ENCODE measurements at regions not wholly inside any gene's neighbourhood (a gene's known extent, or its start where the extent isn't known, plus 50 kb on each side); places are given as distances from the start of the nearest gene placed in this dataset.

DNA sequence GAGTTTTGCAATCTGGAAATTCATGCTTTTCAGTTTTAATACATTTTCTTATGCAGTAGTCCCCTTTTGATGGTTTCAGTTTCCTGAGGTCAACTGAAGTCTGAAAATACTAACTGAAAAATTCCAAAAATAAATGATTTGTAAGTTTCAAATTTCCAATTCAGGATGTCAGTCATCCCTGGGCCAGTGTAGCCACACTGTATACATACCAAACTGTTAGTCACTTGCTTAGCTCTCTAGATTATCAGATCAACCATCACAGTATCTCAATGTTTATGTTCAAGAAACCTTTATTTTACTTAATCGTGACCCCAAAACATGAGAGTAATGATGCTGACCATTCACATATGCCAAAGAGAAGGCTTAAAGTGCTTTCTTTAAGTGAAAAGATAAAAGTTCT is 715.5 kb downstream of the GBE1 start:
- DNase-seq (ENCODE audit: low spot score), result no peak

DNA sequence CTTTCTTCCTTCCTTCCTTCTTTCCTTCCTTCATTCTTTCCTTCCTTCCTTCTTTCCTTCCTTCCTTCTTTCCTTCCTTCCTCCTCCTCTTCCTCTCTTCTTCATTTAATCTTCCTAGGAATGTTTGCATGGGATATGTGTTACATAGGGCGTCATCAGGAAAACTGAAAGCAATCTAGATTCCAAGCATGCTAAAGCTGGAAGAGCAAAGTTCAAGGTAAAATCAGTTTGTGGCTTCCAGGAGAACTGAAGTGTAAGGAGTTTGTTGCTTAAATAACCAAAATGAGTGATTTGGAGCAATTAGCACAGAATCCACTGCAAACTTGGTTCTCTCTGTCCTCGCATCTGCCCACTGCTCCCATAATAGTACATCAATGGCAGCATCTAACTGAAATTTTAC is 716.2 kb downstream of the GBE1 start:
- DNase-seq (ENCODE audit: low spot score), result no peak

DNA sequence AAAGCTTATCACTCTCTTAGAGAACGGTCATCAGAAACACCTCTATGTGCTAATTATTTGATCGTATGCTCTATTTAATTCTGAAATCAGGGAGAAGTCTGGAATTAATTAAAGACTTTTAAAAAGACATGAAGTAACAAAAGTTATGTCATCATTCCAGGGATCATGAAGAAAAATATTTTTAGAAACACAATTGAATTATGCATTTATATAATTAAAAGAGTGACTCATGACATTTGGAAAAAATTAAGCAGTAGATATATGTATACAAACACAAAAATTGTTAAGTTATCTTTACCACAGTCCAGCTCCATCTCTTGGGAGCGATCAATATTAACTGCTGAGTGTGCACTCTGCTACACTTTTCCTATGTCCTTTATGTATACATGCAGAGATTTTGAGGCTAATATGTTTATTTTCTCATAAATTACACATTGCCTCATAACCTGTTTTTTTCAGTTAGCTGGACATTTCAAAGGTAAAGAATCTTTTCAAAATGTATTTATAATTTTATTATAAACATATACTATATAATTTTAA is 717.7 kb downstream of the GBE1 start:
- DNase-seq (ENCODE audit: low spot score), result no peak

DNA sequence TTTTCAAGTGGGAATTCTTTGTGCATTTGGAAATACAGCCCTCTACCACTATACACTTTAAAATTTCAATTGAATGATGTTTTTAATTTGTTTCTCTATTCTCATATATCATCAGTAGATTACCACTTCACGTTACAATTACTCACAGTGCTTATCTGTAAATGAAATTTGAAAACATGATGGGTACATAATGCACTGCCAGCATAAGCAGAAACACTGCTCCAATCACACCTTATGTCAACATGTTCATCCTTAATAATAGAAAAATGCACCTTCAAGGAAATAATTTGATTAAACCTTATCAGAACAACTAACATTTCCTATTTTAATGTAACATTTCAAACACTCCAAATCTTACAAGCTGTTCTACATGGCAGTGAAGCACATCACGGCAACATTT is 718.4 kb downstream of the GBE1 start:
- no peak for DNase-seq (ENCODE audit: low spot score)

DNA sequence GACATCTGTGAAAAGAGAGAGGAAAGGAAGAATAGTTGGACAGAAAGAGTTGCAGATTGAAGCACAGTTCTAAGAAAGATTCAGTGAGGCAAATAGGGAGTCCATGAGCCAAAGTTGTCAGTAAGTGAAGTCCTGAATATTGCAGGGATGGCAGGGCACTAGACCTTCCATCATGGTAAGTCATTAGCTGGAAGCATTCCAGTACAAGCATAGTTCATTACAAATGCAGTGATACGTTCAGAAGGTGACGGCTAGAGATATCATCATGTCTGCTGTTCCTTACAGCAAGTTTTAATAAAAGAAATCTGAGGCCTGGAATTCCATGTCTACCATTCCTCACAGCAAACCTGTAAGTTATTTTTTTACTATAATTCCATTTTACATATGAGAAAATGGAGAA is 720.1 kb downstream of the GBE1 start:
- DNase-seq (ENCODE audit: low spot score), result no peak

DNA sequence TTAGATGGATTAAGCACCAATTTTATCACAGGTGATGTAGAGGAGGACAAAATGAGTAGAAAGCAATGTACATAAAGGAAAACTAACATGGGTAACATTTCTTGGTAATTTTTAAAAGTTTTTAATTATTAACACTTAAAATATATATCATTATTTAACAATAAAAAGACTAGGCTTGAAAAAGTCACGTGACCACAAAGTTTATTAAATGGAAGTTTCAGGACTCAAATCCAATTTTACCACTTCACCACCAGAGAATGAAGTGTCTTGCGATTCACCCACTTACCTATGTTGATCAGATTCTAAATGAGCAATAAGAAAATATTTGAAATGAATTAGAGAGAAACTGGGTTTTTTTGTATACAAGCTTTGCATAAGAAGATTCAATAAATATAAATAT is 721.3 kb downstream of the GBE1 start:
- DNase-seq (ENCODE audit: low spot score), result no peak

DNA sequence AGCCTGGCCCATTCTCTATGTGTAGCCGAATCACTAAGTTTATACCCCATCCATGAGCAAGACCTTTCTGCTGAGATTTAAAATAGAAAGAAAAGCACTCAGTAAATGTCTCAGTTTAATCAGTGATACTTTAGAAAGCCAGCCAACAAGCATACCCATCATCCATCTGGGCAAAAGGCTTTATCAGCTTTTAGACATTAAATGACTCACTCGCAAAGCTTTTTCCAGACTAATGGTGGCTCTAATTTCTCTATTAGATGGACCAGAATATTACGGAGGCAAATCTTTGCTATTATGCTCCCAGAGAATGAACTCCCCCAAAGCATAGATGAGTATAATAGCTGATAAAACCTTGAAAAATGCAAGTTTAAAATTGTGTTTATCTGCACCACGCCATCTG is 727.8 kb downstream of the GBE1 start:
- no peak for DNase-seq (ENCODE audit: low spot score)

DNA sequence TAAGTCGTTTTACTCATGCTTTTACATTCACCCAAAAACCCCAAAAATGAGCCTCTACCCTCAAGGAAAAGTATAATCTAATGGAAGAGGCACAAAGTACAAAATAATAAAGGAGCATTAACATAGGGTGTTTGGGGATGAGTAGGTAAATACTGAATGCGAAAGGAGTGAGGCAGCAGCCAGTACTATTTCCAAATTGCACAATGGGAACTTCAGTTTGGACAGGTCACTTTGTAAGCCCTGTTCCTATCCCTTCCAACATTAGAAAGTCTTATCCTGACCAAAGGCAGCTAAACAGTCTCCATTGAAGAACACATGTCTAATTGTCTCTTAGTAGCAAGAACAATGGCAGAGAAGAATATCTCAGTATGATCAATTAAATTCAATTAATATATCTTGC is 728.3 kb downstream of the GBE1 start:
- DNase-seq (ENCODE audit: low spot score), result no peak

DNA sequence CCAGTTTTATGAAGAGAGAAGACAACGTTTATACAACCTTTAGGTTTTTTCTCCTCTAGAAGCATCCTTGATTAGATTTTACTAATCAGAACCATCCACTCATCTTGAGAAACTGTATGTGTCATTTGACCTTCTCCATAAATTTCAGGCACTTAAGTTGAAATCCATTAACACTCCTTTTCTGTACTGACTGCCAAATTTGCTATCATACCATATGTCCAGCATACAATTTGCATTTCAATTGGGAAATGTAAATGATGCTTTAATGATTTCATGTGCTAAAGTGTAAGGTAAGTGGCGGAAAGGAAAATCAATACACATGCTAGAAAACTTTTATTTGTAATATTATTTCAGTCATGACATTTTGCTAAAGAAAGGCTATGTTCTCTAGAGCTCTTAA is 731.6 kb downstream of the GBE1 start:
- DNase-seq (ENCODE audit: low spot score), result no peak

DNA sequence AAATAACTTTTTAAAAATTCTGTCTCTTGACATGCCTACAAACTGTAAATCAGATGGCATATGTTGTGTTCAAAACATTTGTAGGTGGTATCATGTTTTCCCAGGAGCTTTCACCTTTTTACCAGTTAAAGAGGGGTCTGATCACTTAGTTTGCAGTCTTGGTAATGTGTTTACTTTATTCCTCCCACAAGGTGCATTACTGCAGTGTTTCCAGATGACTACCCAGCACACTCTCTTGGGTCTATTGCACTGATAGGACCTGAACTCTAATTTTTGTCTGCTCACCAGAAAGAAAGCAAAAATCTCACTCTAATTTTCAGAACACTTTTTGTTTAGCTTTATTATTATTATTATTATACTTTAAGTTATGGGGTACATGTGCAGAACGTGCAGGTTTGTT is 734.1 kb downstream of the GBE1 start:
- no peak for DNase-seq (ENCODE audit: low spot score)

DNA sequence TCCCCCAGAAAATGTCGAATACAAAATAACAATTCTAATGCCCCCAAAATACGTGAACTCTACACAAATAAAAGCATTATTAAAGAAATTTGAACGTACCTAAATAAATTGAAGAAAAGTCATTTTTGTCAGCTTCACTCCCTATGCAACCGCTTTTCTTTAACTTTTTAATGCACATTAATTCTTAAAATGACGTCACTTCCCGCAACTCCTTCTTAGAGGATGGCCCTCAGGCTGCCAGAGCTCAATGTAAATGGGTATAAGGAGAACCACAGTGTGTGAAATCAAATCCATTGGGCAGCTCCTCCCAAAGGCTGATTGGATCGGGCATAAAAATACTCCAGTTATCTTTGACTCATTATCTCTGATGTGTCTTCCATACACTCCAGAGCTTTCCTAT is 736.9 kb downstream of the GBE1 start:
- DNase-seq (ENCODE audit: low spot score), result no peak

DNA sequence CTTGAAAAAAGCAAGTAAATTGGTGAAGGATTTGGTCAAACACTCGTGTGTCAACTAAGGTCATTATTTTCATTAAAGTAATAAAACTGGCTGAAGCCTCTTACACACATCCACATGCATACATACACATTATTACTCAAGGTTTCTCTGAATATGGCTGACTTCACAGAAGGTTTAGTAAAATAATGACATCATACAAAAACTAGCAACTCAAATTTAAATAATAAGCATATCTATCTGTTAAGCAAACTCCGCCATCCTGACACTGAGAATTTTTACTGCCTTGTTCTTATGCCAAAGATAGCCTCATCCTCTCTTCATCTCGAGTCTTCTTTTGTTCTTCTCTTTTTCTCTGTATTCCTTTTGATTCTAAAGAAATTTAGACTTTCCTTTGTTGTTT is 739.1 kb downstream of the GBE1 start:
- no peak for DNase-seq (ENCODE audit: low spot score)

DNA sequence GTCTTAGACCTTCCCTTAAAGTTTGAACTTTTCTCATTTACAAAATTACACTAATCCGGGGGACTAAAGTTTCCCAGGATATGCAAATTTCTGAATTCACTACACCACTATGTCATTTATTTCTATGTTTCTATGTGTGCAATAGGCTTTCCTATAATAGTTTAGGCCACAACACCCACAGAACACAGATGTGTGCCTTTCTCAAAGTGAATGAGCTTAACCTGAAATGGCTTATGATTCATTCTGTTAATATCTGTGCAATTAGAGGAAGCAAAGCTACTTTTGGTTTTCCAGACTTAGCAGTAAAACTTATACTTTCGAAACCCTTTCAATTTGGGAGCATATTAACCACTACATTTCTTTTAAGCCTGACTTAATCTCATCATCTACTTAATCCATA is 748.1 kb downstream of the GBE1 start:
- DNase-seq (ENCODE audit: low spot score), result no peak

DNA sequence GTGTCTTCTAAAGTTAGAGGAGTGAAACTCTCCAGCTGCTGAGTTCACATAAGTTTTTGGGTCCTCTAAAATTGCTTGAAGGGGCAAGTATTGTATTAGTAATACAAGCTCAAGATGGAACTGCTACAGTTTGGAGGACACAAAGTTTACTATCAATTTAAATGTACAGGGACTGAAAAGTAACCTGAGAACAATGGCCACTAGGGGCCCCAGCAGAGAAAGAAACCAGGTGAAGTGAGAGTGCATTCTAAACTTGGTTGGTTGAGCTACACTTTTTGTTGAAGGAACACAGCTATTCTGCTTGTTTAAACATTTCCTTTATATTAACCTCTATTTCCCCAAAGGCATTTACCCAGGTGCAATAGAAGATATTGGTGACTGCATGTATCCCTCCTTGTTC is 755.5 kb downstream of the GBE1 start:
- no peak for DNase-seq (ENCODE audit: low spot score)

DNA sequence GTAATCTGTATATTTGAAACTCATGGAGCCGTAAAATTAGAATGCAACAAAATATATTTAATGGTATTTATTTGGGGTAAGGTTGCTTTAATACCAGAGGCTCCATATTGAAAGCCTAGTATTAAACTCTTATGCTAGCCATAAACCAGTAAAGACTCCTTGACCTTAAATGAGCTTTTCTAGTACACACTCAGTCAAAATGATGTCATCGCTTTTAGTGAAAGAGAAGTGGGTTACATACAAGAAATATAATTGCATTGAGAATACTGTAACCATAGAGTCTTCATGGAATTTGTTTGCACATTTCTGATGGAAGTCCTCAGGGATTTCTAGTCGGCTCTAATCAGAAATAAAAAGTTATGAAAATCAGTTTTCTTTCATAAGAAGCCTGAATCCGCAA is 757.6 kb downstream of the GBE1 start:
- DNase-seq (ENCODE audit: low spot score), result no peak

DNA sequence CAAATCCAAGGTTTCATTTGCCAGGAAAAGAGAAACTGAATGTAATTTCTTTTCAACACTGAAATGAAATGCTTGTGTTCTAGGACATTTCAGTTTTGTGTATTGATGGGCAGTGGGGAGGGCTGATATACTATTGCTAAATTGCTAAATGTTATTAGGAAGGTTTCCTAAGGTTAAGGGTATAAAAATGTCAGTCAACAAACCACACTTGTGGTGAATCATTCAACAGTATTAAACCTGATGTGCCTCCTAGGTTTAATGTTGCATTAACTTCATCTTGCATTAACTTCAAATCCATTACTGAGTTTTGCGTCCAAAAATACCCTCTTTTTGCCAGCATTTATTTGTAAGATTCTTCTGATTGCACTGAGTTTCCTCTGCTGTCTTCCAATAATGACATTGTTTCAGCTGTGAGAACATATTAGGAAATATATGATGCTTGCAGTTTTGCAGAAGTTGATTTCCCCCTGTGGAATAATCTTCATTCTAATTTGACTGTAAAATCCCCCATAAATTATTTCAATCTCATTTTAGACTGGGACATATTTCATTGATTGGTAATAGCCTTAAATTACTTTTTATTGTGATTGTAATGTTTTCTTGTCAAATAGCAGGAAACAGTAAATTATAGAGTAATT is 758.3 kb downstream of the GBE1 start:
- no peak for DNase-seq (ENCODE audit: low spot score)

DNA sequence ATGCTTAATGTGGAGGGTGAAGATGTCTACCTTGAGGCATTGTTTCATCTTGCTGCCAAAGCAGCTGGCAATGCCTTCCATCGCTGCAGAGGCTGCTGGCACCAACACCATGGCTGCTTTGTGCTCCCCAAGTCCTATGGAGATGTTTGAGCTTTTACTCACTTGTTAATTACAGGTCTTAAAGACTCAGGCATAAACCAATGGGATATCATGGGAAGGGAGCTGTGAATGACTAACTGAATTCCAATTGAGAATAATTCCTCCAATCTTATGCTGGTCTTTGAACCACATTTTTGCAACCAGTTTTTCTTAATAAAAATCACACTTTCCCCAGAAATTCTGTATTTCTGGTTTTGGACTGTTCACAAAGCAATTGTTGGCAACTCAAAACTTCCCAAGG is 762.0 kb downstream of the GBE1 start:
- DNase-seq (ENCODE audit: low spot score), result no peak

DNA sequence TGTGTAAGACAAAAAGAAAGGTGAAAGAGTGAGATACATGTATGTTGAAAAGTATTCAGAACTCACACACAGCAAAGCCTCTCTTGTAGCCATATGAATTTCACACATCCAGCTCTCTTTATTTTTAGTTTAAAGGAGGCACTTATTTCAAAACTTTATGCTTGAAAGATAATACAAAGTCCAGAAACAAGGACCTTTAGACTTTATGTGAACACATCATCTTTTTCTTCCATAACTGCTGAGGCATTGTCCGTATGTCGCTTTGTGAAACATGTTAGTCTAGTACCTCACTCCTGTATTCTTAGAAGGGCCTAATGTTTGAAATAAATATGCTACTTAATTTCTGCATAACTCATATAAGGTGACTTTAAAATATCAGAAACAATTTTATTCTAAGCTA is 763.4 kb downstream of the GBE1 start:
- no peak for DNase-seq (ENCODE audit: low spot score)

DNA sequence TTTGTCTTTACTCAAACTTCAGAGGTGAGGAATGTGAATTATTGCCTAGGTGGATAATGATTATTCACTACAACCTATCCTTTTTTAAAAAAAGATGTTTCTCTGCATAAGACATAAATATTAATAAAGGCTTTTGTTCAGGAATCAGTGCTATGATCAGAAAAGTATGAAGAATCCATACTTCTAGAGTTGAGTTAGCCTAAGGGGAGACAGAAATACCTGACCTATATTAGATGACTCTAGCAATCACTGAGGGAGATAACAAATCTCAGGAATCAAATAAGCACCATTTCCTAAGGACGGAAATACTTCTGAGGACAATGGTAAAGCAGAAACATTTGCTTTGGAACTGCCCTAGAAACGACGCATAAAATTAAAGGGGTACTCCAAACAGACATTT is 763.8 kb downstream of the GBE1 start:
- no peak for DNase-seq (ENCODE audit: low spot score)

DNA sequence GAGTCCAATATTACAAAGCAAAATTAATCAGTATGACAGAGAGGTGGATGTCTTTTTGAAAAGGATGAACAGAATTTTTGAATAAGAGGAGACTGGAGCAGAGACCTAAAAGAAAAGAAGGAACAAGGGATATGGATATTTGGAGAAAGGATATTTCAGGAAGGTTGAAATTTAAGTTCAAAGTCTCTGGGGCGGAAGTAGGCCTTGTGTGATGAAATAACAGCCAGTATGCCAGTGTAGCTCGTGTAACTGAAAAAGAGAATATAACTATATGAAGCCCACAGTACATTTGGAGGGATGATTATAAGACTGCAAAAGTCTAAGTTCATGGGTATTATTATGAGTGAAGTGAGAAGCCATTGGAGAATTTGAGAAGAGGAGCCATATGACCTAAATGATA is 766.7 kb downstream of the GBE1 start:
- no peak for DNase-seq (ENCODE audit: low spot score)

DNA sequence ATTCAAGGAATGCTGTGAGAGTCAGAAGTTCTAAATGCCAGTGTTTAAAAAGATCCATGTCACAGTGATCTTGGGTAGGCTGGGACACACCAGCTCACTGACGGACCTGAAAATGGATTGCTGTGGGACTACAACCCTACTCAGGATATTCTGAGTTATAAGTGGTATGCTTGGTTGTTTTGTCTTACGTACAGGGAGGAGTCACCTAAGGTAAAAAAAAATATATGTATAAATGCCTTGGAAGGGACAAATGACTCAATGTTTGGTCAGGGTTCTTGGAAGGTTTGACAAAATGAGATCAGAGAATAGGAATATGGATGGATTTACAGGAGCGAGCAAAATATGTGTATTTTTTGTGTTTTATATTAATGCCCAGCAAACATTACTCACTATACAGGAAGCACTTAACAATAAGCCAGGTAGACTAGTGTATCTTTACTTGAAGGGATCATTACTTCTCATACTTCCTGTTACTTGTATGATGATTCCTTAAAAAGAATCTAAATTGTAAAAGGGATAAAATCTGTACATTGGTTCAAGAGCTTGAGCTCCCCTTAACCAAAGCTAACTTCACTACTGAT is 767.3 kb downstream of the GBE1 start:
- no peak for DNase-seq (ENCODE audit: low spot score)

DNA sequence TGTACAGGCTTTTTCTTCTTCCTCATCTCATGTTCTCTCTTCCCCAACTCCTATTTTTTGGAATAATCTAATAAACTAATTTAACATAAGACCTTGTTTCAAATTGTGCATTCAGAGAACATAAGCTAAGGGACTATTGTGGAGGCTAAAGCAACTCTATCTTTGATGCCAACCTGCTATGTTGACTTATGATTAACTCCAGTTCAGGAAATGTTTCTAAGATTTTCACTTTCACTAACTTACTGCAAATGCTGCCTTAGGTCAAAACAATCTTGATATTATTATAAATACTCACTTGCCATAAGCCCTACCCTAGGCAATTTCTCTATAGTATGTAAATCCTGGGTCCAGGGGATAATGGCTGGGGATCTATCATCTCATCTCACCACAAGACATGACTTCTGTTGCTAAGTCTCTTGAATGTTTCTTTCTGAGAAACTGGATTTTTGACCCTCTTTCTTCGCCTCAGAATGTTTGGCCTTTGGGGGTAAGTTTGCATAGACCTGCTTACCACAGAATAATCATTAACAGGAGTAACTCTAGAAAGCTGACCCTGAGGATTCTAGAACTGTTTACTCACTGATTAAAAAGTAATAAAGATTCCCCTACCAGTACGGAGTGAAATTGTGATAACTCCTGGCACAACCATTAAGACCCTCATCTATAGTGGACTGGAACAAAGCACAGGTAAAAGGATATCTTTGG is 768.1 kb downstream of the GBE1 start:
- DNase-seq (ENCODE audit: low spot score), result no peak

DNA sequence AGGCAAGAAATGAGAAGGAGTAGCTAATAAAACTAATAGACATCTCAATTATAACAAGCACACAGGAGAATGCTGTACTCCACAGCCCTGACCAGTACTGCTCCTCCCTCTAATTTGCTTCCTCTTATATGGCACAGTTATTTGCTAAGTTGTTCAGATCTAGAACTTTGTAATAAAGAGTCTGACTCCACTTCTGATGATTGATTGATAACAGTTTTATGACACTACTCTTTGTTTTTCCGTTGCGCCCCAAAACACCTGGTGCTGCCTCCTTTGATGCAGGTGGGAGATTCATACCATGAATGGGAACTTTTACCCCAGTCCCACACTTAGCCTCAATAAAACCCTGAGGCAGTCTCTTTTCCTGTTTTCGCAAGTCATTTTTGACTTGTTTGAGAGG is 777.7 kb downstream of the GBE1 start:
- no peak for DNase-seq (ENCODE audit: low spot score)
